GM11168 (cell line): ENCODE measurements at regions not wholly inside any gene's neighbourhood (a gene's known extent, or its start where the extent isn't known, plus 50 kb on each side); places are given as distances from the start of the nearest gene placed in this dataset.

ENCODE experiments used
- in situ Hi-C: fragments of 300-500 bp; cut with MboI; formaldehyde crosslinking; loops from one replicate; pipeline ENCODE4 v1.12.0; 2022; ENCODE audit warnings: low sequenced_read_pairs; ENCODE audit not compliant: unreplicated experiment

- in situ Hi-C loops, result no loop called here
Measured at GRCh38 chr3:57009802-57010201, 50.7 kb upstream of the SPATA12 start.

GRCh38 chr3:57009367-57009766 lies 51.1 kb upstream of the SPATA12 start:
- in situ Hi-C loops, result no loop called here

- in situ Hi-C loops, result no loop called here
Measured at GRCh38 chr3:57007521-57008460, 52.7 kb upstream of the SPATA12 start.

GRCh38 chr3:57006949-57007419 lies 53.5 kb upstream of the SPATA12 start:
- in situ Hi-C loops, result no loop called here

- in situ Hi-C loops, result no loop called here
Measured at GRCh38 chr3:57006179-57006657, 54.2 kb upstream of the SPATA12 start.

GRCh38 chr3:57004229-57004628 lies 56.2 kb upstream of the SPATA12 start:
- in situ Hi-C loops, result no loop called here

- in situ Hi-C loops, result no loop called here
Measured at GRCh38 chr3:57003676-57004075, 56.8 kb upstream of the SPATA12 start.

- in situ Hi-C loops, result no loop called here
Measured at GRCh38 chr3:57001356-57001755, 59.1 kb upstream of the SPATA12 start.

- in situ Hi-C loops, result no loop called here
Measured at GRCh38 chr3:57000012-57000411, 60.5 kb upstream of the SPATA12 start.

GRCh38 chr3:56999547-56999946 lies 60.9 kb upstream of the SPATA12 start:
- in situ Hi-C loops, result loop anchor here (10.0 kb wide), 1 partner anchor 145 kb away; no protein-coding TSS in a partner anchor

- in situ Hi-C loops, result loop anchor here (10.0 kb wide), 1 partner anchor 143 kb away; no protein-coding TSS in a partner anchor
Measured at GRCh38 chr3:56998076-56998529, 62.4 kb upstream of the SPATA12 start.

- in situ Hi-C loops, result loop anchor here (10.0 kb wide), 1 partner anchor 143 kb away; no protein-coding TSS in a partner anchor
Measured at GRCh38 chr3:56997675-56998074, 62.8 kb upstream of the SPATA12 start.

GRCh38 chr3:56997041-56997440 lies 63.4 kb upstream of the SPATA12 start:
- in situ Hi-C loops, result loop anchor here (10.0 kb wide), 1 partner anchor 142 kb away; no protein-coding TSS in a partner anchor

- in situ Hi-C loops, result loop anchor here (5.0 to 10.0 kb wide), 2 partner anchors 140 to 292 kb away; no protein-coding TSS in a partner anchor
Measured at GRCh38 chr3:56994391-56994790, 66.1 kb upstream of the SPATA12 start.

- in situ Hi-C loops, result loop anchor here (5.0 to 10.0 kb wide), 2 partner anchors 136 to 288 kb away; no protein-coding TSS in a partner anchor
Measured at GRCh38 chr3:56990641-56991015, 69.8 kb upstream of the SPATA12 start.

- in situ Hi-C loops, result loop anchor here (5.0 to 10.0 kb wide), 3 partner anchors 135 to 288 kb away; partner anchors contain the start of gene ARHGEF3
Measured at GRCh38 chr3:56989977-56990640, 70.4 kb upstream of the SPATA12 start.

GRCh38 chr3:56989169-56989976 lies 71.1 kb upstream of the SPATA12 start:
- in situ Hi-C loops, result loop anchor here (5.0 kb wide), 1 partner anchor 187 kb away; the partner anchor contains the start of gene ARHGEF3

- in situ Hi-C loops, result loop anchor here (5.0 kb wide), 1 partner anchor 186 kb away; the partner anchor contains the start of gene ARHGEF3
Measured at GRCh38 chr3:56988458-56989168, 71.9 kb upstream of the SPATA12 start.
